ENCODE measurements at regions not wholly inside any gene's neighbourhood (a gene's known extent, or its start where the extent isn't known, plus 50 kb on each side); places are given as distances from the start of the nearest gene placed in this dataset.

DNA sequence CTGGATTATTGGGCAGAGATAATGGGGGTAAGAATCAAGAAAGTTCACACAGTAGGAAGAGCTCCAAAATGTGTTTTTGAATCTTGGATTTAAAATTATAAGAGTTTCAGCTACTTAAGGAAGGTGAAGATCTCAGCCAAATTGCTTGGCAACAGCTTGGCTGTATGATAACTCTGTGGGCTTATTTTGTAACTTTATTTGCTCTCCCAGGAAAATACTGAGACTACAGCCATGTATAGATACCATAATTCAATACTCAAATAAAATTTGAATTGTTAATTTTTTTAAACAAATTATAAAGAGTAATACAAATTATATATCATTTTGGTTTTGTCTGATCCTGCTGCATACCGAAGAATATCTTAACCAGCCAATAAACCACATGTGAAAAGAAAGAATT, 129.5 kb upstream of the INPP4B start:
- TF ChIP-seq, protein P1, sequence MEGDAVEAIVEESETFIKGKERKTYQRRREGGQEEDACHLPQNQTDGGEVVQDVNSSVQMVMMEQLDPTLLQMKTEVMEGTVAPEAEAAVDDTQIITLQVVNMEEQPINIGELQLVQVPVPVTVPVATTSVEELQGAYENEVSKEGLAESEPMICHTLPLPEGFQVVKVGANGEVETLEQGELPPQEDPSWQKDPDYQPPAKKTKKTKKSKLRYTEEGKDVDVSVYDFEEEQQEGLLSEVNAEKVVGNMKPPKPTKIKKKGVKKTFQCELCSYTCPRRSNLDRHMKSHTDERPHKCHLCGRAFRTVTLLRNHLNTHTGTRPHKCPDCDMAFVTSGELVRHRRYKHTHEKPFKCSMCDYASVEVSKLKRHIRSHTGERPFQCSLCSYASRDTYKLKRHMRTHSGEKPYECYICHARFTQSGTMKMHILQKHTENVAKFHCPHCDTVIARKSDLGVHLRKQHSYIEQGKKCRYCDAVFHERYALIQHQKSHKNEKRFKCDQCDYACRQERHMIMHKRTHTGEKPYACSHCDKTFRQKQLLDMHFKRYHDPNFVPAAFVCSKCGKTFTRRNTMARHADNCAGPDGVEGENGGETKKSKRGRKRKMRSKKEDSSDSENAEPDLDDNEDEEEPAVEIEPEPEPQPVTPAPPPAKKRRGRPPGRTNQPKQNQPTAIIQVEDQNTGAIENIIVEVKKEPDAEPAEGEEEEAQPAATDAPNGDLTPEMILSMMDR (IDR thresholded peaks at IDR 0.05; ENCODE audit: insufficient read depth, low read length, poor library complexity, severe bottlenecking) = no peak
- H3K4me3 ChIP-seq (replicated peaks; ENCODE audit: low read depth, low read length) = no peak overlapping the region

DNA sequence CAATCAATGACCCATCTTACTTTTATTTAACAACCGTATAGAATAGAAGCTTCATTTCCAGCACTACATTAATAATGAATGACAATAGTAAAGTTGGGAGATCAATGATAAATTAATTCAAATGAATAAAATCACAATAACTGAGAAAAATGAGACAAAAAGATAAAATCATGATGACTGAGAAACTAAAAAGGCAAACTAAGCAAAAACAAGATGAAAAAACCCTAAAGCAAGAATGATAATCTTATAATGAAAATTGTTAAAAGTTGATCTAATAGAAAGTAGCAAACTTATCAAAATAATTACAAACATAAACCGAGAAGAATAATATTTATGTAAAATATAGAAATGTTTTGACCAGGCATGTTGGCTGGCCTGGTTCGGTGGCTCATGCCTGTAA, 130.4 kb upstream of the INPP4B start:
- TF ChIP-seq, protein P1 (IDR thresholded peaks at IDR 0.05; ENCODE audit: insufficient read depth, low read length, poor library complexity, severe bottlenecking) = no peak
- no peaks in the 10 kb centered on the region for H3K36me3 ChIP-seq (ENCODE audit: control insufficient read depth, insufficient read depth, low read length)
- DNase-seq (ENCODE audit: extremely low read depth, insufficient read length) = no peak
- H3K27me3 ChIP-seq (replicated peaks; ENCODE audit: control insufficient read depth, insufficient read depth, low read length) = no peaks in the 10 kb centered on the region
- H3K4me3 ChIP-seq (replicated peaks; ENCODE audit: low read depth, low read length) = no peak overlapping the region

More for the DNA sequence above, 129.5 kb upstream of the INPP4B start:
- H3K36me3 ChIP-seq (ENCODE audit: control insufficient read depth, insufficient read depth, low read length) = no peaks in the 10 kb centered on the region
- no peak for DNase-seq (ENCODE audit: extremely low read depth, insufficient read length)
- H3K27me3 ChIP-seq (replicated peaks; ENCODE audit: control insufficient read depth, insufficient read depth, low read length) = no peaks in the 10 kb centered on the region

DNA sequence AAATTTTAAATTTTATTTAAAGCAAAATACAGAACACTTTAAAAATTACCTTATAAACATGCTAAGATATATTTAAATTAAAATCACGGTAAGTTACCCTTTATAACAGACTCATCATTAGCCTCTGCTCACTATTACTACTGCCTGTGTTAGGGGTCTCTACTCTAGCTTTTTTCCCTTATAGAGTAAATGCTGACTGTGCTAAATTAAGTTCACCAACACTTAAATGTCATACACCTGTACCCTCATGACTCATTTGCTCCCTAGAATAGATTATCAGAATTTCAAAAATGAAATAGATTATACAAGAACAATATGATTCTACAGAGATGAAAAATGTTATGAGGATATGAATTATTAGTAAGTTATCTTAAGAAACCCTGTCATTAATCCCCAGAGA, 131.1 kb upstream of the INPP4B start:
- Histone ChIP-seq H3K36me3 (ENCODE audit: control insufficient read depth, insufficient read depth, low read length) (no peaks in the 10 kb centered on the region), H3K27me3 (replicated peaks; ENCODE audit: control insufficient read depth, insufficient read depth, low read length) (no peaks in the 10 kb centered on the region), H3K4me3 (replicated peaks; ENCODE audit: low read depth, low read length) (no peak overlapping the region)
- TF ChIP-seq, protein P1 (IDR thresholded peaks at IDR 0.05; ENCODE audit: insufficient read depth, low read length, poor library complexity, severe bottlenecking) = no peak
- no peak for DNase-seq (ENCODE audit: extremely low read depth, insufficient read length)

DNA sequence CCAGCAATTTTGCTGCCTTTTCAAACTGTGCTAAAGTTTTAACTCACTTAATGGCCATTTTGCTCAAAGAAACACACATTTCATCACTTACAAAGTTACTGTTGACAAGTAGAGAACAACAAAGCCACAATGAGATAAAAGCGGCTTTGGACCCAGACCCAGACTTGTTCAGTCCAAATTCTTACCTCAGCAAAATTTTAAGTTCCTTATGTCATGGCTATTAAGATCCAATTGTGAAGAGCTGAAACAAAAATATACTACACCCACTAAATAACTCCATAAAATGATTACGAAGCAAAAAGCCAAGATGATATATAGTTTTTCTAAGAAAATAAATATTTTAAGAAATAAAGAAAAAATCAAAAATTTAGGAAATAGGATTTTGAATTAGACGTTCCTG, 137.0 kb upstream of the INPP4B start:
- Histone ChIP-seq H3K27me3 (replicated peaks; ENCODE audit: control insufficient read depth, insufficient read depth, low read length) (no peaks in the 10 kb centered on the region), H3K4me3 (replicated peaks; ENCODE audit: low read depth, low read length) (no peak overlapping the region), H3K36me3 (ENCODE audit: control insufficient read depth, insufficient read depth, low read length) (no peaks in the 10 kb centered on the region)
- TF ChIP-seq, protein P1 (IDR thresholded peaks at IDR 0.05; ENCODE audit: insufficient read depth, low read length, poor library complexity, severe bottlenecking) = no peak
- no peak for DNase-seq (ENCODE audit: extremely low read depth, insufficient read length)

DNA sequence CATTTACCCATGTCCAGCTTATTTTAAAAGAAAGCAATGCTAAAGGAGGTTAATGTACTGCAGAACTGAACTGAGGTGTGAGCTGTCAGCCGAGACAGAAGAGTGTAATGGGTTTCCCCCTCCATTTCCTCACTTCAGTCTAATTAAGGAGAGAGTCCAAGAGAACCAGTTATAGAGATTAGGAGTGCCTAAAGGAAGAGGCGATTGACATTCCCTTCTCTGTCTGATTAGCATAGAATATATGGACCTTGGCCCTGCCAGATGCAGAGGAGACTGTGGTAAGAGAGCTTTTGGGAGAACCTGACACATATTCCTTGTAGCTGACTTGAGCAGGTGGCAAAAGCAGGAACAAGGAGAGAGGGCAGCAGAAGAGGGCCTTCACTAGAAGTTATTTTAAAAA, 137.5 kb upstream of the INPP4B start:
- no peaks in the 10 kb centered on the region for H3K27me3 ChIP-seq (replicated peaks; ENCODE audit: control insufficient read depth, insufficient read depth, low read length)
- no peaks in the 10 kb centered on the region for H3K36me3 ChIP-seq (ENCODE audit: control insufficient read depth, insufficient read depth, low read length)
- TF ChIP-seq, protein P1 (IDR thresholded peaks at IDR 0.05; ENCODE audit: insufficient read depth, low read length, poor library complexity, severe bottlenecking) = no peak
- no peak overlapping the region for H3K4me3 ChIP-seq (replicated peaks; ENCODE audit: low read depth, low read length)
- DNase-seq (ENCODE audit: extremely low read depth, insufficient read length) = no peak

DNA sequence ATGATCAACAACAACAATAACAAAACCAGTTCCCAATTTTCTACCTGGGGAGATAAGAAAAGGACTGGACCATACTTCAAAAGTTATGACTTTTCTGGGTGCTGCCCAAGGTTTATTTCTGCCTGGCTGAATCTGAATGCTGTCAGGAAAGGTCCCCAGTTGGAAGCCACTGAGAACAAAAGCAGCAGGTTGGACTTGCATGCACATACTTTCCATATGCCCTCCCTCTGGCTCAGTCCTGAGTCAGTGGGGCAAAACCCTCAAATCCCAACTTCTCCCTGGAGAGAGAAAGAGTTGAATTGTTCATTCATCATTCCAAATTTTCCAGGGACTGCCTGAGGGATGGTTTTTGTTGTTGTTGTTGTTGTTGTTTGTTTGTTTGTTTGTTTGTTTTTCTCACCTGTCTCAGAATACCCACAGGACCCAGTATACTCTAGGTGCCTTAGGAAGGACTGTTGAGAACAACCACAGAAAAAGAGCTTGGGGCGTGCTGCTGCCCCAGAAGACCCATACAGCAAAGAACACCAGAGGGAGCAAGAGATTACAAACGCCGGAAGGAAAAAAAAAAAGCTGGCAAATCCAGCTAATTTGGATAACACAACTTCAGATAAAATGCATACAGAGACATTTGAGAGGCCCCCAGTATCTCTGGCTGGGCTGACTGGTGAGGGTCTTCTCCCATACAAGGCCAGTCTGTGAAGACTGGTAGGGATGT, 138.9 kb upstream of the INPP4B start:
- no peaks in the 10 kb centered on the region for H3K27me3 ChIP-seq (replicated peaks; ENCODE audit: control insufficient read depth, insufficient read depth, low read length)
- H3K36me3 ChIP-seq (ENCODE audit: control insufficient read depth, insufficient read depth, low read length) = no peaks in the 10 kb centered on the region
- DNase-seq (ENCODE audit: extremely low read depth, insufficient read length) = no peak
- TF ChIP-seq, protein P1 (IDR thresholded peaks at IDR 0.05; ENCODE audit: insufficient read depth, low read length, poor library complexity, severe bottlenecking) = peak; percentile 32
- H3K4me3 ChIP-seq (replicated peaks; ENCODE audit: low read depth, low read length) = no peak overlapping the region
